CD8-positive, alpha-beta memory T cell (primary cell): ENCODE measurements at regions not wholly inside any gene's neighbourhood (a gene's known extent, or its start where the extent isn't known, plus 50 kb on each side); places are given as distances from the start of the nearest gene placed in this dataset.

Experiments
- CTCF ChIA-PET: fragments of 350-600 bp; sonication (Branson Sonifier 250); formaldehyde crosslinking; loops from one replicate; lab custom pipeline; 2021; ENCODE audit warnings: antibody characterized with exemption; lab: Charles Lee
- POLR2A ChIA-PET: fragments of 350-600 bp; sonication (Branson Sonifier 250); formaldehyde crosslinking; loops from one replicate; lab custom pipeline; 2021; ENCODE audit warnings: antibody characterized with exemption; lab: Charles Lee
- DNase-seq, 5 donors: peaks; one replicate each; pipeline versions ENCODE4 v3.0.0 to v3.0.0-alpha.2; 2020 to 2022; ENCODE audit warnings: mixed read lengths in 1 of 5
- H3K27ac ChIP-seq: one replicate; pipeline ENCODE4 v1.7.0; 2013; ENCODE audit warnings: low read depth, mild to moderate bottlenecking, low read length, moderate library complexity
- H3K27me3 ChIP-seq: 2 replicates; pipeline ENCODE4 v1.7.0; 2013; ENCODE audit warnings: low read length, mild to moderate bottlenecking; ENCODE audit not compliant: insufficient read depth, poor library complexity, severe bottlenecking
- H3K36me3 ChIP-seq: 2 replicates; pipeline ENCODE4 v1.7.0; 2013; ENCODE audit warnings: mild to moderate bottlenecking, low read length, moderate library complexity; ENCODE audit not compliant: insufficient read depth
- H3K4me1 ChIP-seq: 2 replicates; pipeline ENCODE4 v1.7.0; 2013; ENCODE audit warnings: mild to moderate bottlenecking, low read length, moderate library complexity; ENCODE audit not compliant: insufficient read depth
- H3K4me3 ChIP-seq: 2 replicates; pipeline ENCODE4 v1.7.0; 2013; ENCODE audit warnings: mild to moderate bottlenecking, low read length
- H3K9me3 ChIP-seq: 2 replicates; pipeline ENCODE4 v1.7.0; 2013; ENCODE audit warnings: mild to moderate bottlenecking, low read length
- H3K27ac Mint-ChIP-seq, 8 donors: one replicate each; pipeline ENCODE4 v1.8.0; 2020 to 2021; ENCODE audit warnings: mixed read lengths in 8 of 8, mild to moderate bottlenecking in 6 of 8, inconsistent platforms in 3 of 8, moderate library complexity in 3 of 8
- H3K27me3 Mint-ChIP-seq, 2 donors: one replicate each; pipeline ENCODE4 v1.8.0; 2020 to 2021; ENCODE audit warnings: mixed read lengths in 2 of 2, mild to moderate bottlenecking in 1 of 2, moderate library complexity in 1 of 2
- H3K36me3 Mint-ChIP-seq, 3 donors: one replicate each; pipeline ENCODE4 v1.8.0; 2020 to 2021; ENCODE audit warnings: mixed read lengths in 3 of 3, inconsistent platforms in 1 of 3, mild to moderate bottlenecking in 1 of 3
- H3K4me1 Mint-ChIP-seq, 3 donors: one replicate each; pipeline ENCODE4 v1.8.0; 2020 to 2021; ENCODE audit warnings: mixed read lengths in 3 of 3, inconsistent platforms in 1 of 3, mild to moderate bottlenecking in 1 of 3
- H3K4me3 Mint-ChIP-seq, 7 donors: one replicate each; pipeline ENCODE4 v1.8.0; 2020 to 2021; ENCODE audit warnings: mixed read lengths in 7 of 7, mild to moderate bottlenecking in 6 of 7, moderate library complexity in 4 of 7, inconsistent platforms in 2 of 7
- H3K9me3 Mint-ChIP-seq, 5 donors: one replicate each; pipeline ENCODE4 v1.8.0; 2020 to 2022; ENCODE audit warnings: mixed read lengths in 5 of 5, mild to moderate bottlenecking in 3 of 5, moderate library complexity in 2 of 5, inconsistent platforms in 1 of 5

- Mint-ChIP-seq H3K9me3 (peaks cover 1 to 9% (median 2%) of the 10 kb centered on the region in 5 donors), H3K27ac (no peak overlapping the region), H3K27me3 (no peaks in the 10 kb centered on the region), H3K4me3 (no peak overlapping the region), H3K4me1 (no peaks in the 10 kb centered on the region), H3K36me3 (no peaks in the 10 kb centered on the region)
- Histone ChIP-seq H3K27me3 (no peaks in the 10 kb centered on the region), H3K4me1 (no peaks in the 10 kb centered on the region), H3K36me3 (no peaks in the 10 kb centered on the region), H3K27ac (no peak overlapping the region), H3K4me3 (no peak overlapping the region), H3K9me3 (no peaks in the 10 kb centered on the region)
- POLR2A ChIA-PET, result no interaction called here
- DNase-seq, result no peak
- CTCF ChIA-PET, result no interaction called here
Observed at GRCh38 chr2:34353509-34354113, 754.5 kb upstream of the FAM98A start.

- no peaks in the 10 kb centered on the region for H3K27me3 Mint-ChIP-seq
- H3K4me1 Mint-ChIP-seq, result no peaks in the 10 kb centered on the region
- no peaks in the 10 kb centered on the region for H3K27me3 ChIP-seq
- no peaks in the 10 kb centered on the region for H3K36me3 ChIP-seq
- H3K27ac Mint-ChIP-seq, result no peak overlapping the region
- no peaks in the 10 kb centered on the region for H3K4me1 ChIP-seq
- no peaks in the 10 kb centered on the region for H3K9me3 ChIP-seq
- no peak overlapping the region for H3K27ac ChIP-seq
- H3K36me3 Mint-ChIP-seq, result no peaks in the 10 kb centered on the region
- no peak overlapping the region for H3K4me3 Mint-ChIP-seq
- H3K4me3 ChIP-seq, result no peak overlapping the region
- peaks cover 1 to 12% (median 4%) of the 10 kb centered on the region in 5 donors for H3K9me3 Mint-ChIP-seq
- DNase-seq, result no peak
- POLR2A ChIA-PET, result no interaction called here
- CTCF ChIA-PET, result no interaction called here
Observed at GRCh38 chr2:34349527-34349926, 750.4 kb upstream of the FAM98A start.

- no peaks in the 10 kb centered on the region for H3K27me3 ChIP-seq
- Mint-ChIP-seq H3K27ac (no peak overlapping the region), H3K9me3 (peaks cover 0 to 5% (median 4%) of the 10 kb centered on the region in 5 donors), H3K36me3 (no peaks in the 10 kb centered on the region), H3K4me1 (no peaks in the 10 kb centered on the region), H3K4me3 (no peak overlapping the region), H3K27me3 (no peaks in the 10 kb centered on the region)
- H3K9me3 ChIP-seq, result no peaks in the 10 kb centered on the region
- no peak for DNase-seq
- H3K27ac ChIP-seq, result no peak overlapping the region
- ChIA-PET CTCF (no interaction called here), POLR2A (no interaction called here)
- H3K36me3 ChIP-seq, result no peaks in the 10 kb centered on the region
- H3K4me3 ChIP-seq, result no peak overlapping the region
- H3K4me1 ChIP-seq, result no peaks in the 10 kb centered on the region
Observed at GRCh38 chr2:34345030-34345429, 745.9 kb upstream of the FAM98A start.

GRCh38 chr2:34340307-34340706 lies 741.2 kb upstream of the FAM98A start:
- no peaks in the 10 kb centered on the region for H3K9me3 ChIP-seq
- CTCF ChIA-PET, result no interaction called here
- no peaks in the 10 kb centered on the region for H3K27me3 ChIP-seq
- H3K4me1 ChIP-seq, result no peaks in the 10 kb centered on the region
- no peak overlapping the region for H3K4me3 ChIP-seq
- POLR2A ChIA-PET, result no interaction called here
- Mint-ChIP-seq H3K27ac (no peak overlapping the region), H3K4me1 (no peaks in the 10 kb centered on the region), H3K27me3 (no peaks in the 10 kb centered on the region), H3K36me3 (no peaks in the 10 kb centered on the region), H3K4me3 (no peak overlapping the region), H3K9me3 (peaks cover 0 to 22% (median 2%) of the 10 kb centered on the region in 5 donors)
- H3K36me3 ChIP-seq, result no peaks in the 10 kb centered on the region
- no peak for DNase-seq
- no peak overlapping the region for H3K27ac ChIP-seq

GRCh38 chr2:34337735-34338134 lies 738.6 kb upstream of the FAM98A start:
- Histone ChIP-seq H3K9me3 (no peaks in the 10 kb centered on the region), H3K4me3 (no peak overlapping the region), H3K36me3 (no peaks in the 10 kb centered on the region), H3K27me3 (no peaks in the 10 kb centered on the region), H3K4me1 (no peaks in the 10 kb centered on the region), H3K27ac (no peak overlapping the region)
- no peaks in the 10 kb centered on the region for H3K36me3 Mint-ChIP-seq
- H3K27me3 Mint-ChIP-seq, result no peaks in the 10 kb centered on the region
- CTCF ChIA-PET, result no interaction called here
- H3K4me1 Mint-ChIP-seq, result no peaks in the 10 kb centered on the region
- no peak overlapping the region for H3K27ac Mint-ChIP-seq
- POLR2A ChIA-PET, result no interaction called here
- no peak for DNase-seq
- H3K9me3 Mint-ChIP-seq, result peaks cover 0 to 17% (median 7%) of the 10 kb centered on the region in 5 donors
- no peak overlapping the region for H3K4me3 Mint-ChIP-seq

GRCh38 chr2:34332813-34333212 lies 733.7 kb upstream of the FAM98A start:
- Mint-ChIP-seq H3K9me3 (peaks cover 0 to 10% (median 6%) of the 10 kb centered on the region in 5 donors), H3K4me3 (no peak overlapping the region), H3K27me3 (no peaks in the 10 kb centered on the region), H3K36me3 (no peaks in the 10 kb centered on the region), H3K4me1 (no peaks in the 10 kb centered on the region), H3K27ac (no peak overlapping the region)
- Histone ChIP-seq H3K4me1 (no peaks in the 10 kb centered on the region), H3K9me3 (no peaks in the 10 kb centered on the region), H3K27me3 (no peaks in the 10 kb centered on the region), H3K36me3 (no peaks in the 10 kb centered on the region), H3K27ac (no peak overlapping the region), H3K4me3 (no peak overlapping the region)
- ChIA-PET POLR2A (no interaction called here), CTCF (no interaction called here)
- DNase-seq, result no peak

- H3K4me3 Mint-ChIP-seq, result no peak overlapping the region
- no peaks in the 10 kb centered on the region for H3K4me1 Mint-ChIP-seq
- ChIA-PET CTCF (no interaction called here), POLR2A (no interaction called here)
- H3K4me3 ChIP-seq, result no peak overlapping the region
- H3K9me3 ChIP-seq, result no peaks in the 10 kb centered on the region
- H3K36me3 ChIP-seq, result no peaks in the 10 kb centered on the region
- H3K27me3 Mint-ChIP-seq, result no peaks in the 10 kb centered on the region
- no peaks in the 10 kb centered on the region for H3K4me1 ChIP-seq
- peaks cover 0 to 11% (median 3%) of the 10 kb centered on the region in 5 donors for H3K9me3 Mint-ChIP-seq
- H3K27ac ChIP-seq, result no peak overlapping the region
- no peak for DNase-seq
- H3K36me3 Mint-ChIP-seq, result no peaks in the 10 kb centered on the region
- no peak overlapping the region for H3K27ac Mint-ChIP-seq
- no peaks in the 10 kb centered on the region for H3K27me3 ChIP-seq
Observed at GRCh38 chr2:34320056-34320455, 721.0 kb upstream of the FAM98A start.

GRCh38 chr2:34317797-34318196 lies 718.7 kb upstream of the FAM98A start:
- H3K9me3 ChIP-seq, result no peaks in the 10 kb centered on the region
- ChIA-PET CTCF (no interaction called here), POLR2A (no interaction called here)
- H3K27me3 ChIP-seq, result no peaks in the 10 kb centered on the region
- H3K4me1 ChIP-seq, result no peaks in the 10 kb centered on the region
- H3K36me3 ChIP-seq, result no peaks in the 10 kb centered on the region
- no peaks in the 10 kb centered on the region for H3K27me3 Mint-ChIP-seq
- no peaks in the 10 kb centered on the region for H3K36me3 Mint-ChIP-seq
- no peak for DNase-seq
- H3K4me3 ChIP-seq, result no peak overlapping the region
- no peaks in the 10 kb centered on the region for H3K4me1 Mint-ChIP-seq
- H3K27ac Mint-ChIP-seq, result no peak overlapping the region
- H3K27ac ChIP-seq, result no peak overlapping the region
- no peak overlapping the region for H3K4me3 Mint-ChIP-seq
- peaks cover 0 to 18% (median 7%) of the 10 kb centered on the region in 5 donors for H3K9me3 Mint-ChIP-seq
